PC-3 (cell line): ENCODE measurements at regions not wholly inside any gene's neighbourhood (a gene's known extent, or its start where the extent isn't known, plus 50 kb on each side); places are given as distances from the start of the nearest gene placed in this dataset.
"Not testable (repeated sequence)": the region's sequence is repeated elsewhere in the genome, so short reads cannot be mapped to it uniquely, and the experiment has no call there.

Experiments used
- ATAC-seq: fragments of 200-7000 bp; cut with Tn5 transposase; 2 replicates; pipeline ENCODE4 v1.9.1; 2020; ENCODE audit warnings: mild to moderate bottlenecking, moderate library complexity
- BruUV-seq: library from RNA; stranded (reverse); fragments of 400-500 nt; replicated peaks from 2 replicates; lab custom pipeline; 2021; lab: Mats Ljungman, UMichigan
- CTCF ChIA-PET: fragments of 300-600 bp; sonication (Branson Sonifier 250); formaldehyde crosslinking; loops from one replicate; lab custom pipeline; 2022; ENCODE audit warnings: antibody characterized with exemption; lab: Charles Lee
- POLR2A ChIA-PET: fragments of 300-600 bp; sonication (Branson Sonifier 250); formaldehyde crosslinking; loops from one replicate; lab custom pipeline; 2022; ENCODE audit warnings: antibody characterized with exemption; ENCODE audit not compliant: unreplicated experiment; lab: Charles Lee
- DNase-seq: peaks from one replicate; pipeline ENCODE4 v3.0.0-alpha.2; 2015
- H2AFZ ChIP-seq: fragments of 300-600 bp; sonication (generic); 2 replicates; pipeline ENCODE4 v1.6.0; 2016; ENCODE audit warnings: antibody characterized with exemption, low read length
- H3F3A ChIP-seq: fragments of 300-600 bp; sonication (generic); one replicate; pipeline ENCODE4 v1.6.0; 2017; ENCODE audit warnings: antibody characterized with exemption, low read length, control low read depth, mild to moderate bottlenecking; ENCODE audit not compliant: unreplicated experiment
- H3K27ac ChIP-seq: fragments of 300-600 bp; sonication (generic); 2 replicates; pipeline ENCODE4 v1.5.1; 2016; ENCODE audit warnings: mild to moderate bottlenecking, low read length
- H3K27me3 ChIP-seq: fragments of 300-600 bp; sonication (generic); 2 replicates; pipeline ENCODE4 v1.6.1; 2016; ENCODE audit warnings: low read length, mixed read lengths
- H3K36me3 ChIP-seq: fragments of 300-600 bp; sonication (generic); 2 replicates; pipeline ENCODE4 v1.6.1; 2016; ENCODE audit warnings: low read depth, mixed run types, low read length, mixed read lengths
- H3K4me1 ChIP-seq: fragments of 300-600 bp; sonication (generic); 2 replicates; pipeline ENCODE4 v1.5.1; 2016; ENCODE audit warnings: low read length; ENCODE audit not compliant: insufficient read depth
- H3K4me2 ChIP-seq: fragments of 300-600 bp; sonication (generic); 2 replicates; pipeline ENCODE4 v1.6.0; 2016; ENCODE audit warnings: low read length
- H3K4me3 ChIP-seq: fragments of 300-600 bp; sonication (generic); 2 replicates; pipeline ENCODE4 v1.5.1; 2016; ENCODE audit warnings: mild to moderate bottlenecking, low read length, mixed read lengths
- H3K79me2 ChIP-seq: fragments of 300-600 bp; sonication (generic); 2 replicates; pipeline ENCODE4 v1.6.1; 2017; ENCODE audit warnings: low read length, mixed read lengths
- H3K9ac ChIP-seq: fragments of 300-600 bp; sonication (generic); 2 replicates; pipeline ENCODE4 v1.6.0; 2016; ENCODE audit warnings: mild to moderate bottlenecking, low read length
- H3K9me2 ChIP-seq: fragments of 300-600 bp; sonication (generic); replicated peaks from 2 replicates; pipeline ENCODE4 v1.6.1; 2016; ENCODE audit warnings: mixed run types, low read length, mixed read lengths
- H3K9me3 ChIP-seq: fragments of 300-600 bp; sonication (generic); 2 replicates; pipeline ENCODE4 v1.6.1; 2016; ENCODE audit warnings: low read length, mixed read lengths
- H4K20me1 ChIP-seq: fragments of 300-600 bp; sonication (generic); 2 replicates; pipeline ENCODE4 v1.6.1; 2016; ENCODE audit warnings: low read length, mixed read lengths
- EZH2 ChIP-seq: fragments of 300-600 bp; sonication (generic); IDR thresholded peaks from one replicate; pipeline ENCODE4 v1.6.1; 2017; ENCODE audit warnings: antibody characterized with exemption, mild to moderate bottlenecking, low read length; ENCODE audit not compliant: unreplicated experiment
- EZH2phosphoT487 ChIP-seq: fragments of 300-600 bp; sonication (generic); IDR thresholded peaks from 2 replicates; pipeline ENCODE4 v1.6.1; 2018; ENCODE audit warnings: mild to moderate bottlenecking, antibody characterized with exemption, low read length, borderline replicate concordance
- intact Hi-C: fragments of 100-400 bp; cut with micrococcal nuclease; formaldehyde crosslinking; loops from 2 replicates; pipeline ENCODE4 v1.9.0; 2023
- TF ChIP-seq, protein P1 (sequence below): fragments of 300-600 bp; sonication (generic); conservative IDR thresholded peaks from 2 replicates; pipeline ENCODE4 v1.5.1; 2017; ENCODE audit warnings: antibody characterized with exemption, low read depth, mild to moderate bottlenecking, low read length

DNA sequence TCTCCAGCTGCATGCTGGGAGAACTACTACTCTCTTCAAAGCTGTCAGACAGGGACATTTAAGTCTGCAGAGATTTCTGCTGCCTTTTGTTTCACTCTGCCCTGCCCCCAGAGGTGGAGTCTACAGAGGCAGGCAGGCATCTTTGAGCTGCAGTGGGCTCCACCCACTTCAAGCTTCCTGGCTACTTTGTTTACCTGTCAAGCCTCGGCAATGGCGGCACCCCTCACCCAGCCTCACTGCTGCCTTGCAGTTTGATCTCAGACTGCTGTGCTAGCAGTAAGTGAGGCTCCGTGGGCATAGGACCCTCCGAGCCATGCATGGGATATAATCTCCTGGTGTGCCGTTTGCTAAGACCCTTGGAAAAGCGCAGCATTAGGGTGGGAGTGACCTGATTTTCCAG is 61.7 kb downstream of the DMRTA1 start:
- H3K9ac ChIP-seq, H3K4me2 ChIP-seq, H3K4me1 ChIP-seq, BruUV-seq, H2AFZ ChIP-seq, H3K36me3 ChIP-seq, H4K20me1 ChIP-seq, H3K27ac ChIP-seq, DNase-seq, intact Hi-C loops, CTCF ChIA-PET, H3K9me3 ChIP-seq, ATAC-seq, H3F3A ChIP-seq, H3K27me3 ChIP-seq, H3K79me2 ChIP-seq, H3K9me2 ChIP-seq, H3K4me3 ChIP-seq, POLR2A ChIA-PET: not testable (repeated sequence)

DNA sequence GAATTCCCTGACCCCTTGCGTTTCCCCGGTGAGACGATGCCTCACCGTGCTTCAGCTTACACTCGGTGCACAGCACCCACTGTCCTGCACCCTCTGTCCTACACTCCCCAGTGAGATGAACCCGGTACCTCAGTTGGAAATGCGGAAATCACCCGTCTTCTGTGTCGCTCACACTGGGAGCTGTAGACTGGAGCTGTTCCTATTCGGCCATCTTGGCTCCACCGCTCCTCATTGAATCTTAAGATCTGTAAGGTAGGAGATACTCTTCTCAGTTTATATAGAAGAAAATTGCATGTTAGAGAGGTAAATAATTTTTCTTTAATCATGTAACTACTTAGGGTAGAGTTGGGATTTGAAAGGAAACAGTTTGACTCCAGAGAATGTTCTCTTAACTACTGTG is 62.2 kb downstream of the DMRTA1 start:
- Histone ChIP-seq H3K27me3 (no peaks in the 10 kb centered on the region), H3K9me2 (no peaks in the 10 kb centered on the region), H3K79me2 (no peaks in the 10 kb centered on the region), H2AFZ (no peak overlapping the region), H3K4me1 (no peaks in the 10 kb centered on the region), H3K36me3 (no peaks in the 10 kb centered on the region), H3K4me2 (no peak overlapping the region), H3K27ac (no peak overlapping the region), H3K9ac (no peak overlapping the region), H3K4me3 (no peak overlapping the region), H3K9me3 (no peaks in the 10 kb centered on the region), H3F3A (no peaks in the 10 kb centered on the region), H4K20me1 (no peaks in the 10 kb centered on the region)
- TF ChIP-seq EZH2, result no peak
- TF ChIP-seq EZH2phosphoT487, result no peak
- TF ChIP-seq, protein P1, sequence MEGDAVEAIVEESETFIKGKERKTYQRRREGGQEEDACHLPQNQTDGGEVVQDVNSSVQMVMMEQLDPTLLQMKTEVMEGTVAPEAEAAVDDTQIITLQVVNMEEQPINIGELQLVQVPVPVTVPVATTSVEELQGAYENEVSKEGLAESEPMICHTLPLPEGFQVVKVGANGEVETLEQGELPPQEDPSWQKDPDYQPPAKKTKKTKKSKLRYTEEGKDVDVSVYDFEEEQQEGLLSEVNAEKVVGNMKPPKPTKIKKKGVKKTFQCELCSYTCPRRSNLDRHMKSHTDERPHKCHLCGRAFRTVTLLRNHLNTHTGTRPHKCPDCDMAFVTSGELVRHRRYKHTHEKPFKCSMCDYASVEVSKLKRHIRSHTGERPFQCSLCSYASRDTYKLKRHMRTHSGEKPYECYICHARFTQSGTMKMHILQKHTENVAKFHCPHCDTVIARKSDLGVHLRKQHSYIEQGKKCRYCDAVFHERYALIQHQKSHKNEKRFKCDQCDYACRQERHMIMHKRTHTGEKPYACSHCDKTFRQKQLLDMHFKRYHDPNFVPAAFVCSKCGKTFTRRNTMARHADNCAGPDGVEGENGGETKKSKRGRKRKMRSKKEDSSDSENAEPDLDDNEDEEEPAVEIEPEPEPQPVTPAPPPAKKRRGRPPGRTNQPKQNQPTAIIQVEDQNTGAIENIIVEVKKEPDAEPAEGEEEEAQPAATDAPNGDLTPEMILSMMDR, result no peak
- intact Hi-C loops, result no loop called here
- CTCF ChIA-PET, result no interaction called here
- DNase-seq (no peak), ATAC-seq (no peak)
- POLR2A ChIA-PET, result no interaction called here
- BruUV-seq, result no TSS peak

DNA sequence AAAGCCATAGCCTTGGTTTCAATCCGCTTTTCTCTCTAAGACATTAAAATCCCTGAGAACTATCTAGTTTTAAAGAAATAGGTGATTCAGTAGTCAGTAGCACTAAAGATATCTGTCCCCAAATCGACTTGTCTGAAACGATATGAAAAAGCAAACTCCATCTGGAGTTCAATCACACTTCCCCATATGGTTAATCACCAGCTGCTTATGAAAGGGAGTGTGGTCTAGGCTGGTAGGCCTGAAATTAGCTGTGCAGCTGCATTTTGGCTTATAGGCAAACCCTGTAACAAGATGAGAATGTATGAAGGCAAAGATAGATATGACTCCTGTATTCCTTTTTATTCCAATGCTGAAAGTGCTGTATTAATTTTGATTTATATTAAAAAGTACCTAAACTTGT is 65.9 kb downstream of the DMRTA1 start:
- H2AFZ ChIP-seq, result no peak overlapping the region
- H3K4me2 ChIP-seq, result no peak overlapping the region
- CTCF ChIA-PET, result no interaction called here
- H4K20me1 ChIP-seq, result no peaks in the 10 kb centered on the region
- TF ChIP-seq, protein P1, result no peak
- TF ChIP-seq EZH2 (no peak), EZH2phosphoT487 (no peak)
- no peak for ATAC-seq
- H3K79me2 ChIP-seq, result no peaks in the 10 kb centered on the region
- no TSS peak for BruUV-seq
- H3K27ac ChIP-seq, result no peak overlapping the region
- H3K4me3 ChIP-seq, result no peak overlapping the region
- POLR2A ChIA-PET, result no interaction called here
- DNase-seq, result no peak
- H3F3A ChIP-seq, result no peaks in the 10 kb centered on the region
- H3K9me3 ChIP-seq, result no peaks in the 10 kb centered on the region
- H3K9me2 ChIP-seq, result no peaks in the 10 kb centered on the region
- H3K4me1 ChIP-seq, result no peaks in the 10 kb centered on the region
- H3K36me3 ChIP-seq, result no peaks in the 10 kb centered on the region
- H3K9ac ChIP-seq, result no peak overlapping the region
- H3K27me3 ChIP-seq, result no peaks in the 10 kb centered on the region
- intact Hi-C loops, result no loop called here
